ENCODE measurements at regions not wholly inside any gene's neighbourhood (a gene's known extent, or its start where the extent isn't known, plus 50 kb on each side); places are given as distances from the start of the nearest gene placed in this dataset.
"Not testable (repeated sequence)": the region's sequence is repeated elsewhere in the genome, so short reads cannot be mapped to it uniquely, and the experiment has no call there.

GRCh38 chr1:80305466-80305865 lies 1298.9 kb upstream of the ADGRL4 start:
- ATAC-seq = no peak
- intact Hi-C loops (cut with DNase I; ENCODE audit: low total_unique reads) = no loop called here

DNA sequence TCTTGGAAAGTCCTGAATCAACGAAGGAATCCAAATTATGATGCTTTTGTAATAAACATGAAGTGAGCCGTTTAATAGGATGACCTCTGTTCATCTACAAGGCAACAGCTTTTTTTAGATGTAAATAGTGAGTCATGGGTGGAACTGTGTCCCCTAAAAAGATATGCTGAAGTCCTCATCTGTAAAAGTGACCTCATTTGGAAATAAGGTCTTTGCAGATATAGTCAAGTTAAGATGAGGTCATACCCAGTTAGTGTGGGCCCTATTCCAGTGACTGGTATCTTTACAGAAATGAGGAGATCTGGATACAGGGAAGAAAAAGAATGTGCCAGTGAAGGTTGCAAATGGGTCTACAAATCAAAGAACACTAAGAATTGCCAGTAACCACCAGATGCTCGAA lies 1287.3 kb upstream of the ADGRL4 start:
- Histone ChIP-seq H3K27ac (no peak overlapping the region), H3K4me1 (no peaks in the 10 kb centered on the region), H3K9me3 (no peaks in the 10 kb centered on the region), H3K27me3 (no peaks in the 10 kb centered on the region), H3K36me3 (no peaks in the 10 kb centered on the region), H3K4me3 (no peak overlapping the region)
- in situ Hi-C loops (cut with MboI; ENCODE audit: low sequenced_read_pairs in 4 of 4) (no loop called here), intact Hi-C loops (cut with DNase I; ENCODE audit: low total_unique reads) (no loop called here)
- ATAC-seq (no peak), DNase-seq (no peak)
- TF ChIP-seq, protein P1, sequence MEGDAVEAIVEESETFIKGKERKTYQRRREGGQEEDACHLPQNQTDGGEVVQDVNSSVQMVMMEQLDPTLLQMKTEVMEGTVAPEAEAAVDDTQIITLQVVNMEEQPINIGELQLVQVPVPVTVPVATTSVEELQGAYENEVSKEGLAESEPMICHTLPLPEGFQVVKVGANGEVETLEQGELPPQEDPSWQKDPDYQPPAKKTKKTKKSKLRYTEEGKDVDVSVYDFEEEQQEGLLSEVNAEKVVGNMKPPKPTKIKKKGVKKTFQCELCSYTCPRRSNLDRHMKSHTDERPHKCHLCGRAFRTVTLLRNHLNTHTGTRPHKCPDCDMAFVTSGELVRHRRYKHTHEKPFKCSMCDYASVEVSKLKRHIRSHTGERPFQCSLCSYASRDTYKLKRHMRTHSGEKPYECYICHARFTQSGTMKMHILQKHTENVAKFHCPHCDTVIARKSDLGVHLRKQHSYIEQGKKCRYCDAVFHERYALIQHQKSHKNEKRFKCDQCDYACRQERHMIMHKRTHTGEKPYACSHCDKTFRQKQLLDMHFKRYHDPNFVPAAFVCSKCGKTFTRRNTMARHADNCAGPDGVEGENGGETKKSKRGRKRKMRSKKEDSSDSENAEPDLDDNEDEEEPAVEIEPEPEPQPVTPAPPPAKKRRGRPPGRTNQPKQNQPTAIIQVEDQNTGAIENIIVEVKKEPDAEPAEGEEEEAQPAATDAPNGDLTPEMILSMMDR (IDR thresholded peaks at IDR 0.05 in 4 of 5, conservative IDR thresholded peaks at IDR 0.05 in 1 of 5) = no peak
- no peak for TF ChIP-seq POLR2A (IDR thresholded peaks at IDR 0.05)

More at GRCh38 chr1:80305466-80305865, 1298.9 kb upstream of the ADGRL4 start:
- Histone ChIP-seq H3K4me1 (no peaks in the 10 kb centered on the region), H3K9me3 (no peaks in the 10 kb centered on the region), H3K27ac (no peak overlapping the region), H3K4me3 (no peak overlapping the region), H3K36me3 (no peaks in the 10 kb centered on the region), H3K27me3 (no peaks in the 10 kb centered on the region)
- DNase-seq = no peak
- TF ChIP-seq, protein P1 (IDR thresholded peaks at IDR 0.05 in 4 of 5, conservative IDR thresholded peaks at IDR 0.05 in 1 of 5) = no peak
- TF ChIP-seq POLR2A (IDR thresholded peaks at IDR 0.05) = no peak
- in situ Hi-C loops (cut with MboI; ENCODE audit: low sequenced_read_pairs in 4 of 4) = no loop called here

DNA sequence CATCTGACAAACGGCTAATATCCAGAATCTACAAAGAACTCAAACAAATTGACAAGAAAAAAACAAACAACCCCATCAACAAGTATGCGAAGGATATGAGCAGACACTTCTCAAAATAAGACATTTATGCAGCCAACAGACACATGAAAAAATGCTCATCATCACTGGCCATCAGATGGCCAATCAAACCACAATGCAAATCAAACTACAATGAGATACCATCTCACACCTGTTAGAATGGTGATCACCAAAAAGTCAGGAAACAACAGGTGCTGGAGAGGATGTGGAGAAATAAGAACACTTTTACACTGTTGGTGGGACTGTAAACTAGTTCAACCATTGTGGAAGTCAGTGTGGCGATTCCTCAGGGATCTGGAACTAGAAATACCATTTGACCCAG lies 1282.2 kb upstream of the ADGRL4 start:
- H3K9me3 ChIP-seq; H3K27ac ChIP-seq; H3K27me3 ChIP-seq; H3K36me3 ChIP-seq; ATAC-seq; in situ Hi-C loops (cut with MboI; ENCODE audit: low sequenced_read_pairs in 4 of 4); DNase-seq; H3K4me1 ChIP-seq; H3K4me3 ChIP-seq; intact Hi-C loops (cut with DNase I; ENCODE audit: low total_unique reads): not testable (repeated sequence)

- TF ChIP-seq, protein P1 (IDR thresholded peaks at IDR 0.05 in 4 of 5, conservative IDR thresholded peaks at IDR 0.05 in 1 of 5) = no peak
- ATAC-seq = no peak
- DNase-seq = no peak
- Histone ChIP-seq H3K36me3 (no peaks in the 10 kb centered on the region), H3K27me3 (no peaks in the 10 kb centered on the region), H3K4me3 (no peak overlapping the region), H3K9me3 (no peaks in the 10 kb centered on the region), H3K4me1 (no peaks in the 10 kb centered on the region), H3K27ac (no peak overlapping the region)
- in situ Hi-C loops (cut with MboI; ENCODE audit: low sequenced_read_pairs in 4 of 4) = no loop called here
- intact Hi-C loops (cut with DNase I; ENCODE audit: low total_unique reads) = no loop called here
Observed at GRCh38 chr1:80282536-80282935, 1276.0 kb upstream of the ADGRL4 start.

- intact Hi-C loops (cut with DNase I; ENCODE audit: low total_unique reads) (no loop called here), in situ Hi-C loops (cut with MboI; ENCODE audit: low sequenced_read_pairs in 4 of 4) (no loop called here)
- H3K4me1 ChIP-seq = no peaks in the 10 kb centered on the region
- no peak overlapping the region for H3K27ac ChIP-seq
- H3K27me3 ChIP-seq = no peaks in the 10 kb centered on the region
- no peaks in the 10 kb centered on the region for H3K36me3 ChIP-seq
- ATAC-seq (no peak), DNase-seq (no peak)
- H3K4me3 ChIP-seq = no peak overlapping the region
- H3K9me3 ChIP-seq = no peaks in the 10 kb centered on the region
- TF ChIP-seq, protein P1 (IDR thresholded peaks at IDR 0.05 in 4 of 5, conservative IDR thresholded peaks at IDR 0.05 in 1 of 5) = no peak
- TF ChIP-seq POLR2A (IDR thresholded peaks at IDR 0.05) = no peak
Observed at GRCh38 chr1:80278936-80279335, 1272.4 kb upstream of the ADGRL4 start.
